Activated naive CD8-positive, alpha-beta T cell treated with anti-CD3 and anti-CD28 coated beads, Interleukin-2, amount 10 ng/mL, durations not matched to agents 7 days and 5 days (primary cell): ENCODE measurements at regions not wholly inside any gene's neighbourhood (a gene's known extent, or its start where the extent isn't known, plus 50 kb on each side); places are given as distances from the start of the nearest gene placed in this dataset.

Experiments used
- ATAC-seq: fragments of 150-1000 bp; cut with Tn5 transposase; one replicate; pipeline ENCODE4 v1.10.0; 2021; ENCODE audit warnings: low read depth, moderate library complexity
- POLR2A ChIA-PET: fragments of 350-600 bp; sonication (Branson Sonifier 250); formaldehyde crosslinking; loops from one replicate; lab custom pipeline; 2021; ENCODE audit warnings: antibody characterized with exemption; lab: Charles Lee
- DNase-seq: peaks from one replicate; pipeline ENCODE4 v3.0.0; 2021
- H3K27ac Mint-ChIP-seq: one replicate; pipeline ENCODE4 v1.8.0; 2022; ENCODE audit warnings: mild to moderate bottlenecking, mixed read lengths
- H3K27me3 Mint-ChIP-seq: one replicate; pipeline ENCODE4 v1.8.0; 2022; ENCODE audit warnings: mild to moderate bottlenecking, moderate library complexity, mixed read lengths
- H3K36me3 Mint-ChIP-seq: one replicate; pipeline ENCODE4 v1.8.0; 2021; ENCODE audit warnings: mild to moderate bottlenecking, mixed read lengths
- H3K4me1 Mint-ChIP-seq: one replicate; pipeline ENCODE4 v1.8.0; 2021; ENCODE audit warnings: mixed read lengths
- H3K4me3 Mint-ChIP-seq: one replicate; pipeline ENCODE4 v1.8.0; 2022; ENCODE audit warnings: mild to moderate bottlenecking, moderate library complexity, mixed read lengths
- H3K9me3 Mint-ChIP-seq: one replicate; pipeline ENCODE4 v1.8.0; 2021; ENCODE audit warnings: mixed read lengths

GRCh38 chr11:127528297-127528696, 527.7 kb upstream of the KIRREL3 start:
- peaks cover 3% of the 10 kb centered on the region for H3K9me3 Mint-ChIP-seq
- no peaks in the 10 kb centered on the region for H3K27me3 Mint-ChIP-seq
- ATAC-seq: no peak
- no peaks in the 10 kb centered on the region for H3K36me3 Mint-ChIP-seq
- POLR2A ChIA-PET: no interaction called here
- no peaks in the 10 kb centered on the region for H3K4me1 Mint-ChIP-seq
- no peak overlapping the region for H3K27ac Mint-ChIP-seq
- no peak overlapping the region for H3K4me3 Mint-ChIP-seq
- DNase-seq: no peak

GRCh38 chr11:127524618-127525017, 524.0 kb upstream of the KIRREL3 start:
- no peak overlapping the region for H3K4me3 Mint-ChIP-seq
- no peaks in the 10 kb centered on the region for H3K4me1 Mint-ChIP-seq
- no peaks in the 10 kb centered on the region for H3K36me3 Mint-ChIP-seq
- H3K27ac Mint-ChIP-seq: no peak overlapping the region
- ATAC-seq (no peak), DNase-seq (no peak)
- H3K9me3 Mint-ChIP-seq: peaks cover 3% of the 10 kb centered on the region
- no peaks in the 10 kb centered on the region for H3K27me3 Mint-ChIP-seq
- POLR2A ChIA-PET: no interaction called here

GRCh38 chr11:127521413-127521812, 520.8 kb upstream of the KIRREL3 start:
- DNase-seq: no peak

GRCh38 chr11:127507851-127508250, 507.3 kb upstream of the KIRREL3 start:
- Mint-ChIP-seq H3K36me3 (no peaks in the 10 kb centered on the region), H3K4me1 (no peaks in the 10 kb centered on the region), H3K4me3 (no peak overlapping the region), H3K27ac (no peak overlapping the region), H3K9me3 (no peaks in the 10 kb centered on the region), H3K27me3 (no peaks in the 10 kb centered on the region)
- ATAC-seq: no peak
- POLR2A ChIA-PET: no interaction called here
- no peak for DNase-seq

More at GRCh38 chr11:127521413-127521812, 520.8 kb upstream of the KIRREL3 start:
- ATAC-seq: no peak
- H3K4me1 Mint-ChIP-seq: no peaks in the 10 kb centered on the region
- no peak overlapping the region for H3K27ac Mint-ChIP-seq
- H3K4me3 Mint-ChIP-seq: no peak overlapping the region
- H3K9me3 Mint-ChIP-seq: no peaks in the 10 kb centered on the region
- POLR2A ChIA-PET: no interaction called here
- no peaks in the 10 kb centered on the region for H3K27me3 Mint-ChIP-seq
- no peaks in the 10 kb centered on the region for H3K36me3 Mint-ChIP-seq

- POLR2A ChIA-PET: no interaction called here
- no peak overlapping the region for H3K4me3 Mint-ChIP-seq
- no peak overlapping the region for H3K27ac Mint-ChIP-seq
- DNase-seq (no peak), ATAC-seq (no peak)
- no peaks in the 10 kb centered on the region for H3K4me1 Mint-ChIP-seq
- H3K27me3 Mint-ChIP-seq: no peaks in the 10 kb centered on the region
- no peaks in the 10 kb centered on the region for H3K9me3 Mint-ChIP-seq
- H3K36me3 Mint-ChIP-seq: no peaks in the 10 kb centered on the region
Measured at GRCh38 chr11:127506647-127507046, 506.1 kb upstream of the KIRREL3 start.

- Mint-ChIP-seq H3K4me3 (no peak overlapping the region), H3K36me3 (no peaks in the 10 kb centered on the region), H3K9me3 (no peaks in the 10 kb centered on the region), H3K4me1 (no peaks in the 10 kb centered on the region), H3K27me3 (no peaks in the 10 kb centered on the region), H3K27ac (no peak overlapping the region)
- no peak for ATAC-seq
- no peak for DNase-seq
- POLR2A ChIA-PET: no interaction called here
Measured at GRCh38 chr11:127506126-127506525, 505.6 kb upstream of the KIRREL3 start.

- POLR2A ChIA-PET: no interaction called here
- Mint-ChIP-seq H3K4me1 (no peaks in the 10 kb centered on the region), H3K4me3 (no peak overlapping the region), H3K9me3 (peaks cover 3% of the 10 kb centered on the region), H3K27me3 (no peaks in the 10 kb centered on the region), H3K36me3 (no peaks in the 10 kb centered on the region), H3K27ac (no peak overlapping the region)
- no peak for DNase-seq
- no peak for ATAC-seq
Measured at GRCh38 chr11:127496165-127496564, 495.6 kb upstream of the KIRREL3 start.

GRCh38 chr11:127493330-127494022, 492.9 kb upstream of the KIRREL3 start:
- POLR2A ChIA-PET: no interaction called here
- Mint-ChIP-seq H3K27me3 (no peaks in the 10 kb centered on the region), H3K9me3 (peaks cover 3% of the 10 kb centered on the region), H3K4me1 (no peaks in the 10 kb centered on the region), H3K4me3 (no peak overlapping the region), H3K36me3 (no peaks in the 10 kb centered on the region), H3K27ac (no peak overlapping the region)
- no peak for ATAC-seq
- DNase-seq: no peak

GRCh38 chr11:127492029-127492428, 491.5 kb upstream of the KIRREL3 start:
- H3K4me1 Mint-ChIP-seq: no peaks in the 10 kb centered on the region
- POLR2A ChIA-PET: no interaction called here
- H3K4me3 Mint-ChIP-seq: no peak overlapping the region
- no peaks in the 10 kb centered on the region for H3K36me3 Mint-ChIP-seq
- no peaks in the 10 kb centered on the region for H3K27me3 Mint-ChIP-seq
- DNase-seq: no peak
- no peak overlapping the region for H3K27ac Mint-ChIP-seq
- peaks cover 5% of the 10 kb centered on the region for H3K9me3 Mint-ChIP-seq
- ATAC-seq: no peak

- H3K4me1 Mint-ChIP-seq: no peaks in the 10 kb centered on the region
- H3K27ac Mint-ChIP-seq: no peak overlapping the region
- H3K27me3 Mint-ChIP-seq: no peaks in the 10 kb centered on the region
- DNase-seq (no peak), ATAC-seq (no peak)
- POLR2A ChIA-PET: no interaction called here
- peaks cover 5% of the 10 kb centered on the region for H3K9me3 Mint-ChIP-seq
- no peaks in the 10 kb centered on the region for H3K36me3 Mint-ChIP-seq
- no peak overlapping the region for H3K4me3 Mint-ChIP-seq
Measured at GRCh38 chr11:127491589-127491988, 491.0 kb upstream of the KIRREL3 start.

- Mint-ChIP-seq H3K27me3 (no peaks in the 10 kb centered on the region), H3K4me3 (no peak overlapping the region), H3K4me1 (no peaks in the 10 kb centered on the region), H3K27ac (no peak overlapping the region), H3K9me3 (peaks cover 5% of the 10 kb centered on the region), H3K36me3 (no peaks in the 10 kb centered on the region)
- POLR2A ChIA-PET: no interaction called here
- ATAC-seq (no peak), DNase-seq (no peak)
Measured at GRCh38 chr11:127490896-127491295, 490.3 kb upstream of the KIRREL3 start.

GRCh38 chr11:127485541-127485940, 485.0 kb upstream of the KIRREL3 start:
- Mint-ChIP-seq H3K4me3 (no peak overlapping the region), H3K27ac (no peak overlapping the region)

GRCh38 chr11:127481391-127481790, 480.8 kb upstream of the KIRREL3 start:
- Mint-ChIP-seq H3K4me3 (no peak overlapping the region), H3K27ac (no peak overlapping the region), H3K36me3 (no peaks in the 10 kb centered on the region), H3K9me3 (no peaks in the 10 kb centered on the region), H3K4me1 (no peaks in the 10 kb centered on the region), H3K27me3 (no peaks in the 10 kb centered on the region)
- DNase-seq (no peak), ATAC-seq (no peak)
- POLR2A ChIA-PET: no interaction called here

More at GRCh38 chr11:127485541-127485940, 485.0 kb upstream of the KIRREL3 start:
- Mint-ChIP-seq H3K4me1 (no peaks in the 10 kb centered on the region), H3K36me3 (no peaks in the 10 kb centered on the region), H3K27me3 (no peaks in the 10 kb centered on the region), H3K9me3 (peaks cover 3% of the 10 kb centered on the region)
- POLR2A ChIA-PET: no interaction called here
- DNase-seq (no peak), ATAC-seq (no peak)

- Mint-ChIP-seq H3K4me3 (no peak overlapping the region), H3K4me1 (no peaks in the 10 kb centered on the region), H3K27me3 (no peaks in the 10 kb centered on the region), H3K36me3 (no peaks in the 10 kb centered on the region), H3K9me3 (no peaks in the 10 kb centered on the region), H3K27ac (no peak overlapping the region)
- DNase-seq: no peak
- POLR2A ChIA-PET: no interaction called here
- ATAC-seq: no peak
Measured at GRCh38 chr11:127478826-127479225, 478.3 kb upstream of the KIRREL3 start.
